ENCODE measurements at regions not wholly inside any gene's neighbourhood (a gene's known extent, or its start where the extent isn't known, plus 50 kb on each side); places are given as distances from the start of the nearest gene placed in this dataset.

- H3K9me3 ChIP-seq (replicated peaks) = no peaks in the 10 kb centered on the region
- H3K36me3 ChIP-seq = no peaks in the 10 kb centered on the region
- no peak overlapping the region for H3K4me3 ChIP-seq
- no peaks in the 10 kb centered on the region for H3K4me1 ChIP-seq (replicated peaks)
- DNase-seq (ENCODE audit: low read depth in 1 of 2, low spot score in 2 of 2) = no peak
- H3K27ac ChIP-seq = no peak overlapping the region
- 0 out of 2 replicates have a peak, but pooled peaks cover 3% of the 10 kb centered on the region for H3K27me3 ChIP-seq (replicated peaks)
These were observed 209.6 kb upstream of the LARGE1 start for GRCh38 chr22:34129691-34130486.

GRCh38 chr22:34135749-34136148 is 215.5 kb upstream of the LARGE1 start:
- Histone ChIP-seq H3K36me3 (no peaks in the 10 kb centered on the region), H3K9me3 (replicated peaks) (no peaks in the 10 kb centered on the region), H3K4me3 (no peak overlapping the region), H3K27me3 (replicated peaks) (no peaks in the 10 kb centered on the region), H3K4me1 (replicated peaks) (no peaks in the 10 kb centered on the region), H3K27ac (no peak overlapping the region)
- no peak for DNase-seq (ENCODE audit: low read depth in 1 of 2, low spot score in 2 of 2)

GRCh38 chr22:34150023-34150422 is 229.7 kb upstream of the LARGE1 start:
- DNase-seq (ENCODE audit: low read depth in 1 of 2, low spot score in 2 of 2) = no peak
- Histone ChIP-seq H3K4me1 (replicated peaks) (no peaks in the 10 kb centered on the region), H3K9me3 (replicated peaks) (no peaks in the 10 kb centered on the region), H3K36me3 (no peaks in the 10 kb centered on the region), H3K27me3 (replicated peaks) (no peaks in the 10 kb centered on the region), H3K4me3 (no peak overlapping the region), H3K27ac (no peak overlapping the region)

GRCh38 chr22:34159491-34159890 is 239.2 kb upstream of the LARGE1 start:
- Histone ChIP-seq H3K27me3 (replicated peaks) (no peaks in the 10 kb centered on the region), H3K36me3 (no peaks in the 10 kb centered on the region), H3K4me1 (replicated peaks) (no peaks in the 10 kb centered on the region), H3K4me3 (no peak overlapping the region), H3K9me3 (replicated peaks) (no peaks in the 10 kb centered on the region), H3K27ac (no peak overlapping the region)
- no peak for DNase-seq (ENCODE audit: low read depth in 1 of 2, low spot score in 2 of 2)

- Histone ChIP-seq H3K9me3 (replicated peaks) (no peaks in the 10 kb centered on the region), H3K36me3 (no peaks in the 10 kb centered on the region), H3K4me3 (no peak overlapping the region), H3K27ac (no peak overlapping the region), H3K4me1 (replicated peaks) (no peaks in the 10 kb centered on the region), H3K27me3 (replicated peaks) (no peaks in the 10 kb centered on the region)
- DNase-seq (ENCODE audit: low read depth in 1 of 2, low spot score in 2 of 2) = no peak
These were observed 240.0 kb upstream of the LARGE1 start for GRCh38 chr22:34160141-34160783.

- no peak overlapping the region for H3K27ac ChIP-seq
- no peaks in the 10 kb centered on the region for H3K36me3 ChIP-seq
- no peak for DNase-seq (ENCODE audit: low read depth in 1 of 2, low spot score in 2 of 2)
- H3K4me1 ChIP-seq (replicated peaks) = no peaks in the 10 kb centered on the region
- no peaks in the 10 kb centered on the region for H3K27me3 ChIP-seq (replicated peaks)
- no peaks in the 10 kb centered on the region for H3K9me3 ChIP-seq (replicated peaks)
- H3K4me3 ChIP-seq = no peak overlapping the region
These were observed 241.3 kb upstream of the LARGE1 start for GRCh38 chr22:34161431-34162123.

GRCh38 chr22:34198976-34199375 is 278.7 kb upstream of the LARGE1 start:
- H3K4me1 ChIP-seq (replicated peaks) = no peaks in the 10 kb centered on the region
- no peak overlapping the region for H3K4me3 ChIP-seq
- no peaks in the 10 kb centered on the region for H3K9me3 ChIP-seq (replicated peaks)
- H3K36me3 ChIP-seq = no peaks in the 10 kb centered on the region
- peaks cover 4% of the 10 kb centered on the region; the same call in 1 of the 2 replicates for H3K27me3 ChIP-seq (replicated peaks)
- no peak overlapping the region for H3K27ac ChIP-seq
- DNase-seq (ENCODE audit: low read depth in 1 of 2, low spot score in 2 of 2) = no peak

GRCh38 chr22:34210301-34210700 is 290.0 kb upstream of the LARGE1 start:
- H3K36me3 ChIP-seq = no peaks in the 10 kb centered on the region
- H3K4me1 ChIP-seq (replicated peaks) = no peaks in the 10 kb centered on the region
- H3K9me3 ChIP-seq (replicated peaks) = no peaks in the 10 kb centered on the region; the same call in 1 of the 2 replicates
- H3K27me3 ChIP-seq (replicated peaks) = no peaks in the 10 kb centered on the region
- no peak overlapping the region for H3K4me3 ChIP-seq
- no peak overlapping the region for H3K27ac ChIP-seq
- no peak for DNase-seq (ENCODE audit: low read depth in 1 of 2, low spot score in 2 of 2)

GRCh38 chr22:34214372-34214771 is 294.1 kb upstream of the LARGE1 start:
- Histone ChIP-seq H3K9me3 (replicated peaks) (no peaks in the 10 kb centered on the region; the same call in 1 of the 2 replicates), H3K27me3 (replicated peaks) (no peaks in the 10 kb centered on the region), H3K4me3 (no peak overlapping the region), H3K4me1 (replicated peaks) (no peaks in the 10 kb centered on the region), H3K27ac (no peak overlapping the region), H3K36me3 (no peaks in the 10 kb centered on the region)
- no peak for DNase-seq (ENCODE audit: low read depth in 1 of 2, low spot score in 2 of 2)

- Histone ChIP-seq H3K4me3 (no peak overlapping the region), H3K27ac (no peak overlapping the region), H3K36me3 (no peaks in the 10 kb centered on the region), H3K9me3 (replicated peaks) (no peaks in the 10 kb centered on the region), H3K4me1 (replicated peaks) (no peaks in the 10 kb centered on the region), H3K27me3 (replicated peaks) (no peaks in the 10 kb centered on the region)
- DNase-seq (ENCODE audit: low read depth in 1 of 2, low spot score in 2 of 2) = no peak
These were observed 305.0 kb upstream of the LARGE1 start for GRCh38 chr22:34225278-34225677.

- Histone ChIP-seq H3K4me1 (replicated peaks) (no peaks in the 10 kb centered on the region), H3K27me3 (replicated peaks) (no peaks in the 10 kb centered on the region), H3K36me3 (no peaks in the 10 kb centered on the region), H3K4me3 (no peak overlapping the region), H3K9me3 (replicated peaks) (no peaks in the 10 kb centered on the region), H3K27ac (no peak overlapping the region)
- DNase-seq (ENCODE audit: low read depth in 1 of 2, low spot score in 2 of 2) = no peak
These were observed 316.3 kb upstream of the LARGE1 start for GRCh38 chr22:34236527-34236926.

- Histone ChIP-seq H3K9me3 (replicated peaks) (no peaks in the 10 kb centered on the region), H3K27ac (no peak overlapping the region), H3K27me3 (replicated peaks) (no peaks in the 10 kb centered on the region), H3K4me3 (no peak overlapping the region), H3K4me1 (replicated peaks) (no peaks in the 10 kb centered on the region), H3K36me3 (no peaks in the 10 kb centered on the region)
- DNase-seq (ENCODE audit: low read depth in 1 of 2, low spot score in 2 of 2) = no peak
These were observed 319.1 kb upstream of the LARGE1 start for GRCh38 chr22:34239421-34239820.

- DNase-seq (ENCODE audit: low read depth in 1 of 2, low spot score in 2 of 2) = no peak
- Histone ChIP-seq H3K27ac (no peak overlapping the region), H3K27me3 (replicated peaks) (no peaks in the 10 kb centered on the region), H3K4me3 (no peak overlapping the region), H3K36me3 (no peaks in the 10 kb centered on the region), H3K4me1 (replicated peaks) (no peaks in the 10 kb centered on the region), H3K9me3 (replicated peaks) (no peaks in the 10 kb centered on the region)
These were observed 322.7 kb upstream of the LARGE1 start for GRCh38 chr22:34243023-34243422.

- H3K27ac ChIP-seq = no peak overlapping the region
- no peaks in the 10 kb centered on the region for H3K9me3 ChIP-seq (replicated peaks)
- H3K4me3 ChIP-seq = no peak overlapping the region
- H3K36me3 ChIP-seq = no peaks in the 10 kb centered on the region
- no peaks in the 10 kb centered on the region for H3K27me3 ChIP-seq (replicated peaks)
- no peak for DNase-seq (ENCODE audit: low read depth in 1 of 2, low spot score in 2 of 2)
- no peaks in the 10 kb centered on the region for H3K4me1 ChIP-seq (replicated peaks)
These were observed 334.8 kb upstream of the LARGE1 start for GRCh38 chr22:34255042-34255441.
